Erythroblast (primary cell): ENCODE measurements at regions not wholly inside any gene's neighbourhood (a gene's known extent, or its start where the extent isn't known, plus 50 kb on each side); places are given as distances from the start of the nearest gene placed in this dataset.

Experiments
- GATA1 ChIP-seq: IDR thresholded peaks from 2 replicates; pipeline ENCODE4 v1.6.1; 2011; ENCODE audit warnings: low read depth, mild to moderate bottlenecking, control low read depth, low read length, moderate library complexity
- POLR2A ChIP-seq: IDR thresholded peaks from 2 replicates; pipeline ENCODE4 v1.6.1; 2011; ENCODE audit warnings: mild to moderate bottlenecking, low read length

- TF ChIP-seq POLR2A (no peak), GATA1 (no peak)
Observed at GRCh38 chr6:45787384-45787783, 228.3 kb downstream of the CLIC5 start.
